H9 (cell line): ENCODE measurements at regions not wholly inside any gene's neighbourhood (a gene's known extent, or its start where the extent isn't known, plus 50 kb on each side); places are given as distances from the start of the nearest gene placed in this dataset.

ENCODE experiments used
- DNase-seq: peaks from one replicate; pipeline ENCODE4 v3.0.0-alpha.2; 2017
- H2AFZ ChIP-seq: one replicate; pipeline ENCODE4 v1.6.1; 2013; ENCODE audit warnings: mild to moderate bottlenecking, low read length, control low read depth, moderate library complexity
- H2AK5ac ChIP-seq: 2 replicates; pipeline ENCODE4 v1.6.1; 2013; ENCODE audit warnings: low read length, control low read depth, mixed read lengths; ENCODE audit not compliant: insufficient read length
- H2BK120ac ChIP-seq: one replicate; pipeline ENCODE4 v1.6.1; 2013; ENCODE audit warnings: low read depth, mild to moderate bottlenecking, low read length, control low read depth, inconsistent platforms; ENCODE audit not compliant: poor library complexity, severe bottlenecking
- H2BK12ac ChIP-seq: 2 replicates; pipeline ENCODE4 v1.6.1; 2013; ENCODE audit warnings: low read length, control low read depth, mixed read lengths, low read depth; ENCODE audit not compliant: insufficient read length
- H2BK15ac ChIP-seq: 2 replicates; pipeline ENCODE4 v1.6.1; 2013; ENCODE audit warnings: low read depth, low read length, control low read depth
- H2BK20ac ChIP-seq: one replicate; pipeline ENCODE4 v1.6.1; 2013; ENCODE audit warnings: low read depth, mild to moderate bottlenecking, low read length, control low read depth, inconsistent platforms; ENCODE audit not compliant: poor library complexity, severe bottlenecking
- H2BK5ac ChIP-seq: 2 replicates; pipeline ENCODE4 v1.6.1; 2013; ENCODE audit warnings: low read length, control low read depth, mixed read lengths; ENCODE audit not compliant: insufficient read length
- H3K14ac ChIP-seq: 2 replicates; pipeline ENCODE4 v1.6.1; 2013; ENCODE audit warnings: low read length, control low read depth; ENCODE audit not compliant: insufficient read depth
- H3K18ac ChIP-seq: 2 replicates; pipeline ENCODE4 v1.6.1; 2013; ENCODE audit warnings: low read depth, mild to moderate bottlenecking, mixed read lengths, low read length, control low read depth; ENCODE audit not compliant: insufficient read length
- H3K23ac ChIP-seq: 2 replicates; pipeline ENCODE4 v1.6.1; 2013; ENCODE audit warnings: low read length, control low read depth, mixed read lengths, low read depth; ENCODE audit not compliant: insufficient read length
- H3K23me2 ChIP-seq: 2 replicates; pipeline ENCODE4 v1.6.1; 2013; ENCODE audit warnings: low read depth, mild to moderate bottlenecking, mixed read lengths, low read length, control low read depth; ENCODE audit not compliant: insufficient read length, poor library complexity, severe bottlenecking
- H3K27ac ChIP-seq: 2 replicates; pipeline ENCODE4 v1.5.1; 2013; ENCODE audit warnings: low read length, control low read depth, mixed read lengths, low read depth; ENCODE audit not compliant: insufficient read length
- H3K27me3 ChIP-seq: 2 replicates; pipeline ENCODE4 v1.6.1; 2013; ENCODE audit warnings: low read length, control low read depth, inconsistent platforms; ENCODE audit not compliant: insufficient read depth
- H3K4ac ChIP-seq: 2 replicates; pipeline ENCODE4 v1.6.1; 2013; ENCODE audit warnings: low read depth, mild to moderate bottlenecking, control low read depth, inconsistent platforms, low read length, moderate library complexity
- H3K4me1 ChIP-seq: 2 replicates; pipeline ENCODE4 v1.6.1; 2013; ENCODE audit warnings: low read length, control low read depth, inconsistent platforms; ENCODE audit not compliant: insufficient read depth
- H3K4me2 ChIP-seq: 2 replicates; pipeline ENCODE4 v1.6.1; 2013; ENCODE audit warnings: low read length, control low read depth, mixed read lengths; ENCODE audit not compliant: insufficient read length, insufficient read depth
- H3K56ac ChIP-seq: 2 replicates; pipeline ENCODE4 v1.6.1; 2013; ENCODE audit warnings: low read depth, mild to moderate bottlenecking, mixed read lengths, low read length, control low read depth; ENCODE audit not compliant: insufficient read length
- H3K79me1 ChIP-seq: 2 replicates; pipeline ENCODE4 v1.6.1; 2013; ENCODE audit warnings: low read depth, mild to moderate bottlenecking, moderate library complexity, low read length, control low read depth, inconsistent platforms; ENCODE audit not compliant: insufficient read depth, poor library complexity, severe bottlenecking
- H3K79me2 ChIP-seq: 2 replicates; pipeline ENCODE4 v1.6.1; 2013; ENCODE audit warnings: low read length, control low read depth, inconsistent platforms; ENCODE audit not compliant: insufficient read depth
- H3K9ac ChIP-seq: 2 replicates; pipeline ENCODE4 v1.6.1; 2013; ENCODE audit warnings: low read length, control low read depth, mixed read lengths; ENCODE audit not compliant: insufficient read length; ENCODE audit errors: extremely low read depth
- H3K9me3 ChIP-seq: one replicate; pipeline ENCODE4 v1.6.1; 2013; ENCODE audit warnings: low read depth, low read length, inconsistent platforms; ENCODE audit not compliant: control insufficient read depth
- H3T11ph ChIP-seq: one replicate; pipeline ENCODE4 v1.6.1; 2013; ENCODE audit warnings: mild to moderate bottlenecking, low read length, control low read depth, inconsistent platforms
- H4K20me1 ChIP-seq: one replicate; pipeline ENCODE4 v1.6.1; 2013; ENCODE audit not compliant: control insufficient read depth, insufficient read length, insufficient read depth
- H4K5ac ChIP-seq: 2 replicates; pipeline ENCODE4 v1.6.1; 2013; ENCODE audit warnings: low read depth, mild to moderate bottlenecking, mixed read lengths, low read length, control low read depth; ENCODE audit not compliant: insufficient read length
- H4K8ac ChIP-seq: replicated peaks from 2 replicates; pipeline ENCODE4 v1.6.1; 2013; ENCODE audit warnings: low read length, control low read depth, mixed read lengths, low read depth; ENCODE audit not compliant: insufficient read length
- H4K91ac ChIP-seq: 2 replicates; pipeline ENCODE4 v1.6.1; 2013; ENCODE audit warnings: low read depth, mild to moderate bottlenecking, moderate library complexity, mixed read lengths, low read length, control low read depth; ENCODE audit not compliant: insufficient read length
- H3K27ac Mint-ChIP-seq, 3 experiments: 2 replicates in 2 of 3; 3 replicates in 1 of 3; pipeline ENCODE4 v1.8.0; 2020 to 2021; ENCODE audit warnings: mixed read lengths in 3 of 3, mild to moderate bottlenecking in 1 of 3, moderate library complexity in 1 of 3
- H3K27me3 Mint-ChIP-seq: 2 replicates; pipeline ENCODE4 v1.8.0; 2021; ENCODE audit warnings: low read depth, mild to moderate bottlenecking, moderate library complexity, mixed read lengths
- H3K36me3 Mint-ChIP-seq, 3 experiments: 2 replicates in 2 of 3; 3 replicates in 1 of 3; pipeline ENCODE4 v1.8.0; 2020 to 2021; ENCODE audit warnings: low read depth in 3 of 3, mixed read lengths in 3 of 3; ENCODE audit not compliant: insufficient read depth in 1 of 3
- H3K4me1 Mint-ChIP-seq, 2 experiments: 2 replicates each; pipeline ENCODE4 v1.8.0; 2020; ENCODE audit warnings: mixed read lengths in 2 of 2
- H3K4me3 Mint-ChIP-seq, 2 experiments: 2 replicates in 1 of 2; 3 replicates in 1 of 2; pipeline ENCODE4 v1.8.0; 2020 to 2021; ENCODE audit warnings: mild to moderate bottlenecking in 2 of 2, mixed read lengths in 2 of 2, moderate library complexity in 1 of 2
- H3K9me3 Mint-ChIP-seq, 2 experiments: 2 replicates in 1 of 2; 3 replicates in 1 of 2; pipeline ENCODE4 v1.8.0; 2020; ENCODE audit warnings: mild to moderate bottlenecking in 2 of 2, mixed read lengths in 2 of 2, moderate library complexity in 1 of 2
- CTCF ChIP-seq: fragments of 200-600 bp; sonication (generic); conservative IDR thresholded peaks from 3 replicates; pipeline ENCODE4 v1.8.0; 2021; ENCODE audit warnings: antibody characterized with exemption, mild to moderate bottlenecking
- WGBS: extraction: QIAGEN DNeasy Blood & Tissue Kit; methylation state at CpG from one replicate; pipeline ENCODE4 v1.1.7; 2013; ENCODE audit warnings: missing lambda C conversion rate, low lambda C conversion rate, mixed read lengths; ENCODE audit not compliant: insufficient read length; ENCODE audit errors: extremely low coverage; 5-methylcytosine and 5-hydroxymethylcytosine counted together

- Histone ChIP-seq H4K8ac (no peak overlapping the region), H4K20me1 (no peaks in the 10 kb centered on the region), H3K27me3 (no peaks in the 10 kb centered on the region), H3K23me2 (no peaks in the 10 kb centered on the region), H2AK5ac (no peak overlapping the region), H3K23ac (no peak overlapping the region), H3T11ph (no peak overlapping the region), H2BK15ac (no peak overlapping the region), H2BK120ac (no peak overlapping the region), H3K56ac (no peak overlapping the region), H2AFZ (no peak overlapping the region), H3K9me3 (peaks cover 23% of the 10 kb centered on the region), H3K79me1 (no peaks in the 10 kb centered on the region), H3K18ac (no peak overlapping the region), H2BK20ac (no peak overlapping the region), H4K91ac (no peak overlapping the region), H3K14ac (no peak overlapping the region), H2BK12ac (no peak overlapping the region), H3K4me2 (no peak overlapping the region), H3K4ac (no peak overlapping the region), H3K27ac (no peak overlapping the region), H3K9ac (no peak overlapping the region), H2BK5ac (no peak overlapping the region), H3K4me1 (no peaks in the 10 kb centered on the region), H3K79me2 (no peaks in the 10 kb centered on the region), H4K5ac (no peak overlapping the region)
- peaks cover 0 to 2% (median 0%) of the 10 kb centered on the region in 3 experiments; a peak in 1 of 7 replicates for H3K36me3 Mint-ChIP-seq
- no CpG with 5 or more reads among the region's 3 CpGs for WGBS
- no peak overlapping the region for H3K4me3 Mint-ChIP-seq
- H3K27ac Mint-ChIP-seq = no peak overlapping the region
- TF ChIP-seq CTCF = no peak
- DNase-seq = no peak
- peaks cover 45 to 56% of the 10 kb centered on the region in 2 experiments for H3K9me3 Mint-ChIP-seq
- H3K4me1 Mint-ChIP-seq = no peaks in the 10 kb centered on the region
- peaks cover 11% of the 10 kb centered on the region for H3K27me3 Mint-ChIP-seq
These were observed 85.4 kb downstream of the MAGEB10 start for GRCh38 chrX:27893211-27893610.
